Panc1 (cell line): ENCODE measurements at regions not wholly inside any gene's neighbourhood (a gene's known extent, or its start where the extent isn't known, plus 50 kb on each side); places are given as distances from the start of the nearest gene placed in this dataset.

Experiments used
- CTCF ChIP-seq: fragments of 450-650 bp; IDR thresholded peaks from 2 replicates; pipeline ENCODE4 v1.5.1; 2017; ENCODE audit warnings: mild to moderate bottlenecking
- POLR2AphosphoS5 ChIP-seq: IDR thresholded peaks from 2 replicates; pipeline ENCODE4 v1.6.1; 2012; ENCODE audit warnings: mild to moderate bottlenecking, low read depth, low read length, moderate library complexity
- SIN3A ChIP-seq: IDR thresholded peaks from 2 replicates; pipeline ENCODE4 v1.6.1; 2012; ENCODE audit warnings: low read depth, mild to moderate bottlenecking, low read length, moderate library complexity, borderline replicate concordance; ENCODE audit not compliant: insufficient read depth

- TF ChIP-seq CTCF (no peak), SIN3A (no peak), POLR2AphosphoS5 (no peak)
Measured at GRCh38 chr15:70523616-70524015, 239.7 kb downstream of the UACA start.
